HG03060 (cell line): ENCODE measurements at regions not wholly inside any gene's neighbourhood (a gene's known extent, or its start where the extent isn't known, plus 50 kb on each side); places are given as distances from the start of the nearest gene placed in this dataset.
"Not testable (repeated sequence)": the region's sequence is repeated elsewhere in the genome, so short reads cannot be mapped to it uniquely, and the experiment has no call there.

Experiments
- ATAC-seq: cut with Tn5 transposase; IDR thresholded peaks from one replicate; pipeline ENCODE4 v1.9.1; 2021; ENCODE audit warnings: low read depth, moderate number of reproducible peaks; ENCODE audit not compliant: unreplicated experiment

GRCh38 chrX:3882553-3882920 is 169.1 kb upstream of the PRKX start:
- peak; percentile 17 for ATAC-seq

DNA sequence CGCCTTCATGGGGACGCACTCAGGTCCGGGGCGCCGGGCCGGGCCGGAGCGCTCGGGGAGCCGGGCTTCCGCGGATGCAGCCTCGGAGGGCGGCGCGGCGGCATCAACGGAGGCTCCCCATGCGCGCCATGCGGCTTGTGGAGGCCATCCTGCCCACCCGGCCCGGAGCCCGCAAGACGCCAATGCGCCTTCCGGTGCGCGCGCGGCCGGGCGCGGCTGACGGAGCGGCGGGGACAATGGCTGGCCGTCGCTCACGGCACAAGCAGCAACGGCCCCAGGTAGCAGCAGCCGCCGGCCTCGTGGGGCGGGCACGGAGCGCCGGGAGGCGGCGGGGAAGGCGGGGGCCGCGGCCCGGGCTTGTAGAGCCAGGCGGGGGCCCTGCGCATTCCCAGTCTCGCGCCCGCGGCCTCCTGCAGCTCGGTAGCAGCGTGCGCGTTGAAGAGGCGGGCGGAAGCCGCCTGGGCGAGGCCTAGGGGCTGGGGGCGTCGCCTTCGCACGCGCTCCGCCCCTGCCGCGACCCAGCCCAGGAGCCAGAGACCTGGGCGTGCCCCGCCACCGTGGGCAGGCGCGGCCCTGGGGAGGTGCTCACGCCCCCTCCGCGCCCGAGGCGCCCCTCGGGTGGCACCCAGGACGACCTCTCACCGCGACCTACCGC is 168.6 kb upstream of the PRKX start:
- ATAC-seq: peak; percentile 80

DNA sequence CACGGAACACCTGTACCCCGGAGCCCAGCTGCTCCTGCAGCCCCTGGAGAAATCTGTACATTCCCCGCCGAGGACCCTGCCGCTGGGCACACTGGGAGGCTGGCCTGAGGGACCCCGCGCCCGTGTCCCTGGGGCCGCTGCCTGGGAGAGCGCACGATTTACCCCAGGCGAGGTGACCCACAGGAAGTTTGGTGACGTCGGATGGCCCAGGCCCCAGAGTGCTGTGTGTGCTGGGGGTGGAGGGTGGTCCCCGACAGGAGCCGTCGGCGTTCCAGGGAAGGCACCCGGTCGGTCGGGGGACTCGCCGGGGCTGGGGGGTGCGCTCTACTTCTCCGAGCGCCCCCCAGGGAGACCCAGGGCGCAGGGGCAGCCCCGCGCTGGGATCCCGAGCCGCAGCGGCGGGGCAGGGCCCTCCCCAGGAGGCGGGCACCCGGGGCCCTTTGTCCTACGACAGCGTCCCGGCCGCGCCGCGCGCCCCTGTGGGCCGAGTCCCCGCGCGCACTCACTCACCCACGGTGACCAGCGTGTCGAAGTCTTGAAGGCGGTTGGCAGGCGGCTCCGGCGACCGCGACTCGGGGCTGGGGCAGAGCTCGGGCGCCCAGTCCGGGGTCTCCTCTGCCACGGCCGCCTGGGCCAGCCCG is 167.9 kb upstream of the PRKX start:
- not testable (repeated sequence) for ATAC-seq

DNA sequence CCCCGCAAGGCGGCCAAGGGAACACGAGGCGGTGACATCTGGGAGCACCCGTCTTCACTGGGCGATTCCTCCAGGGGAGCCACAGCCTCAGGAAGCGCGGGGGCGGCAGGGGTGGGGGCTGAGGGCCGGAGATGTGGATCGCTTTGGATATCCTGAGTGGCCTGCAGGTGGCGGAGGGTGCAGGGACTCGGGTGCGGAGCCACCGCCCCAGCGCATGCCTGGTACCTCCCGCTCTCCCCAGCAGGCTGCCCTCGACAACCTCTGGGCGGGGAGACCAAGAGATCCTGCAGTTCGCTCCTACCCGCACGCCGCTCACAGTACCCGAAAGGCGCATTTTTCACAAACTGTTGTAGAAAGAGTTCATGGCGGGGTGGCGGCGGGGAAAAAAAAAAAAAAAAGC is 162.9 kb upstream of the PRKX start:
- not testable (repeated sequence) for ATAC-seq

- not testable (repeated sequence) for ATAC-seq
Observed at GRCh38 chrX:3875638-3876037, 162.2 kb upstream of the PRKX start.

DNA sequence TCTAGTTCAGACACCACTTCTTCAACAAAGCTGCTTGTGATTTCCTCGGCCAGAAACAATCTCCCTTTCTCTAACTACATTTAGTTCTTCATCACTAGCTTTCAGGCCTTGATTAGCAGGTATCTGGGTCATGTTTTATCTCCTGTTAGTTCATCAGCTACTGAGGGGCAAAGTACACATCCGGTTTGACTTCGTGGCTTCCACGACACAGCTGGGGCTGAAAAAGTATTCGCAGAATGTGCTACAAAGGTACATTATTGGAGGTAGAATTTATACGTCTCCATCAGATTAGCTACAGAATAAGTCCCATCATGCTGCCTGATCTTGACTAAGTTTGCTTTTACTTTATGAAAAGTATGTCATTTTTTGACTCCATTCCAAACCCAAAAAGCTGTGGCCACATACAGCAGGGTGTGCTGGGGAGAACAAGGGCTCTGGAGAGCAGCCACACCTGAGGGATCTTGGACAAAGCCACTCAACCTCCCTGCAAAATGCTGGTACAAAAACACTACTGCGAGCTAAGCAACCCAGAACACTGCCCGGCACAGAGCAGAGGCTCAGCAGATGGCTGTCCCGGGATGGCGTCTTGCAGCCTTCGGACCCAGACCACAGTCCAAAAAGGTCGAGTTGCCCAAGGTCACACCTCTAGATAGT is 158.9 kb upstream of the PRKX start:
- not testable (repeated sequence) for ATAC-seq

GRCh38 chrX:3867067-3867831 is 153.8 kb upstream of the PRKX start:
- ATAC-seq: not testable (repeated sequence)

GRCh38 chrX:3858332-3858731 is 144.9 kb upstream of the PRKX start:
- not testable (repeated sequence) for ATAC-seq

DNA sequence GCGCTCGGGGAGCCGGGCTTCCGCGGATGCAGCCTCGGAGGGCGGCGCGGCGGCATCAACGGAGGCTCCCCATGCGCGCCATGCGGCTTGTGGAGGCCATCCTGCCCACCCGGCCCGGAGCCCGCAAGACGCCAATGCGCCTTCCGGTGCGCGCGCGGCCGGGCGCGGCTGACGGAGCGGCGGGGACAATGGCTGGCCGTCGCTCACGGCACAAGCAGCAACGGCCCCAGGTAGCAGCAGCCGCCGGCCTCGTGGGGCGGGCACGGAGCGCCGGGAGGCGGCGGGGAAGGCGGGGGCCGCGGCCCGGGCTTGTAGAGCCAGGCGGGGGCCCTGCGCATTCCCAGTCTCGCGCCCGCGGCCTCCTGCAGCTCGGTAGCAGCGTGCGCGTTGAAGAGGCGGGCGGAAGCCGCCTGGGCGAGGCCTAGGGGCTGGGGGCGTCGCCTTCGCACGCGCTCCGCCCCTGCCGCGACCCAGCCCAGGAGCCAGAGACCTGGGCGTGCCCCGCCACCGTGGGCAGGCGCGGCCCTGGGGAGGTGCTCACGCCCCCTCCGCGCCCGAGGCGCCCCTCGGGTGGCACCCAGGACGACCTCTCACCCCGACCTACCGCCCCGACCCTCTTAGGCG is 130.2 kb upstream of the PRKX start:
- ATAC-seq: peak; percentile 63

GRCh38 chrX:3842822-3843521 is 129.5 kb upstream of the PRKX start:
- ATAC-seq: peak; percentile 80

DNA sequence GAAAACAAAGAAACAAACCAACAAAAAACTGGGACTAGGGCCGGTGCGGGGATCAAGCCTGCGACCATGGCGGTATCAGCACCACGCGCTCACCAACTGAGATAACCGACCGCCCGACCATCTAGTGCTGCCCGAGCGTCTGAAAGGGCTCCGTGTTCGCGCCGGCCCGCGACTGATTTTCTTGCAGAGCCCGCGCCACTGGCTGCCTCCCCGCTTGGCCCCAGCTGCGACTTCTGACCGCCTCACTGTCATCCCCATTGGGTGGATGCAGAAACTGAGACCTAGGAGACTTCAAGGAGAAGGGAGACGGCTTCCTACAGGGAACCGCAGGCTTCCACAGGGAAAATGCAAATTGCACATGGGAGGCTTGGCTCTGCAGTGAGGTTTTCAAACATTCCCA is 125.3 kb upstream of the PRKX start:
- not testable (repeated sequence) for ATAC-seq

GRCh38 chrX:3837958-3838643 is 124.7 kb upstream of the PRKX start:
- ATAC-seq: not testable (repeated sequence)

GRCh38 chrX:3837211-3837610 is 123.8 kb upstream of the PRKX start:
- not testable (repeated sequence) for ATAC-seq

GRCh38 chrX:3833761-3834542 is 120.5 kb upstream of the PRKX start:
- not testable (repeated sequence) for ATAC-seq

- not testable (repeated sequence) for ATAC-seq
Observed at GRCh38 chrX:3830020-3830419, 116.6 kb upstream of the PRKX start.

GRCh38 chrX:3829041-3829531 is 115.6 kb upstream of the PRKX start:
- not testable (repeated sequence) for ATAC-seq

DNA sequence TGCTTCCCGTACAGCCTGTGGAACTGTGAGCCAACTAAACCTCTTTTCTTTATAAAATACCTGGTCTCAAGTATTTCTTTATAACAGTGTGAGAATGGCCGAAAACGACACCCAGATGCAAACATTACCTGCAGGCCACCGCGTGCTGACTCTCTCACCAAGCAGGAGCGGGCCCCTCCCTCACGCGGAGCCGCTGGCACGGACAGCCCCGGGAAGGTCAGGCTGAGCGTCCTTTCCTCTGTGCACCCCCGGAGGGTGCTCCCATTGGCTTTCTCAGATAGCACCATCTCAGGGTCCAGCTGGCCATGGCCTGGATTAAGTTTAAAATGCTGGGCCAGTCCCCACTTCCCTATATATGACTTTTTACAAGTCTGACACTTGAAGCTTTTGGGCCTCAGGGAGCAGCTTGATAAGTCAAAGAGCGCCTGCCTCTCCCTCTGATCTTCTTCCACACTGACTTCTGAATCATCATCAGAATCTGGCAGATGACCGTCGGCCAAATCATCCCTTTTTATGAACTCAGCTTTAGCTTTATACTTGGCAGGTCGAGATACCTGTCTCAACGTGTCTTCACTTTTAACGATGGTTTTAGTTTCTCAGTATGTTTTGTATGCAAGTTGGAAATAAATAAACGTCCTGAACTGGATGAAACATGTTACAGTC is 115.1 kb upstream of the PRKX start:
- not testable (repeated sequence) for ATAC-seq

DNA sequence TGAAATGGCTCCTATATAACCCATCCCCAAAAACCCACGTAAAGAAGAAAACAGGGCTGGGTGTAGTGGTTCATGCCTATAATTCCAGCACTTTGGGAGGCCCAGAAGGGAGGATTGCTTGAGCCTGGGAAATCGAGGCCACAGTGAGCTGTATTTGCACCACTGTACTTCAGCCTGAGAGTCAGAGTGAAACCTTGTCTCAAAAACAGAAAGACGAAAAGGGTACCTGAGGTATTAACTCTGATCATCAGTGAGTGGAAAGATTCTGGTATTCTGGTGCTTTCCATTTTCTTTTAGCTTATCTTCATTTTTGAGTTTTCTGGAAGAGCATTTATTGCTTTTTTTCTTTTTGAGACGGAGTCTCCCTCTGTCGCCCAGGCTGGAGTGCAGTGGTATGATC is 110.6 kb upstream of the PRKX start:
- ATAC-seq: not testable (repeated sequence)
